ENCODE measurements at regions not wholly inside any gene's neighbourhood (a gene's known extent, or its start where the extent isn't known, plus 50 kb on each side); places are given as distances from the start of the nearest gene placed in this dataset.

DNA sequence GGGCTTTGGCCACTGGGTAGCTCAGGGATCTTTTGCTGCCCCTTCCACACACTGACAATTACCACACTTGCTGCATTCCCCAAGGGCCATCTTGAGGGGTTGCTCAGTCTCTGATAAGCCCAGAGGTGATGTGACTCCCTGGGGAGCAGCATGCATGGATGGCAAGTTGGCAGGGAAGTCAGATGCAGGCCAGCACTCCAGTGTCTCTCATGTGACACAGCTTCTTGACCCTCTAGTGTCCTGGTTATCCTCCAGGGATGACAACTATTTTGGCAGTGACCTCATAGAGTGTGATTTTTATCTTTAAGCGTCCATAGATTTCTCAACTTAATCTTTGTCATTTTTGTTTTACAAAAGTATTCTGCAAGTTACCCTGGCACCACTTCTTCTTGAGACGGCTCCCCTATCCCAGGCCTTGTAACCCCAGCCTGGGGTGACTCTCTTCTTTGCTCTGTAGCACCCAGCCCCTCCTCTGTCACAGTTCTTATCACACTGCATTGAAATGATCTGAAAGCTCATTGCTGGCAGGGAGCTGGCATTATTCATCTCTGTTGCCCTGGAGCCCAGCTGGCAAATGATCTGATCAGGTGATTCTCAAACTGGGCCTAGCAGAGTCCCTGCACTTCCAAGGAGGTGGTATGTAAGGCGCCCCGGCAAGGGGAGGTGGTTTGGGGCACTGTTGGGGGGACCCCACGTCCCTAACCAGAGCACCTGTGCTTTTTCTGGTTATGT is 72.6 kb downstream of the TENT5C start:
- DNase-seq (ENCODE audit: low read depth) = no peak

DNA sequence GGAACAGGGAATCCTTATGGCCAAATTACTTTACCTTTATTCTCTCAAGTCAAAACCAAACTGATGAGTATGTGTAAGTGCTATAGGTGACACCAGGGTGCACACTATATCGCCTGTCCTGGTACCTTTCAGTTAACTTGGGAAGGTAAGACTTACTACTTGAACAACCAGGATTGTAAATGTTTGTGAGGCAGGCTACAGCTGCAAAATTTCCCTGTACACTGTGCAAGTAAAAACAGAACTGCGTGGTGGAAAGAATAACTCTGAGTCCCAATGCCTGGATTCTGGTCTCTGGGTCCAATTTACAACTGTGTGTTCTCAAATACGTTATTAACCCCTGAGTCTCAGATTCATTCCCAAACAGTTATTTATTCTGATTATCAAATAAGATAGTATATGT is 73.5 kb downstream of the TENT5C start:
- DNase-seq (ENCODE audit: low read depth) = no peak

DNA sequence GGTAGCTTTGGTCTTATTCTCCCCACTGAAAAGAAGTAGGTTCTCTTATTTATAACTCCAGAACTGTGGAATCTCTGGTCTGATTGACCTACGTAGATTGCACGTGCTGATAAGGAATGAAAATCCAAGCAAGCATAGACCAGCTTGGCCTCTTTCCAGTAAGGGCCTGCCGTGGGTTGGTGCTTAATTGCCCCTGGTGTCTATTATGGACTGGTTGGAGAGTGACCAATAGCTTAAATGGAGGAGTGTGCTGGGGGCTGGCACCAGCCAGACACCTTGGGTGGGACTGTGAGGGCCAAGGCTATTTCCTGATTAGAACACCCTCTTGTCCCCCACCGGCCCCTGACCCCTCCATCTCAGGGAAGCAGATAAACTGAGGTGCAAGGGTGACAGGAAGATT is 74.0 kb downstream of the TENT5C start:
- DNase-seq (ENCODE audit: low read depth) = no peak

DNA sequence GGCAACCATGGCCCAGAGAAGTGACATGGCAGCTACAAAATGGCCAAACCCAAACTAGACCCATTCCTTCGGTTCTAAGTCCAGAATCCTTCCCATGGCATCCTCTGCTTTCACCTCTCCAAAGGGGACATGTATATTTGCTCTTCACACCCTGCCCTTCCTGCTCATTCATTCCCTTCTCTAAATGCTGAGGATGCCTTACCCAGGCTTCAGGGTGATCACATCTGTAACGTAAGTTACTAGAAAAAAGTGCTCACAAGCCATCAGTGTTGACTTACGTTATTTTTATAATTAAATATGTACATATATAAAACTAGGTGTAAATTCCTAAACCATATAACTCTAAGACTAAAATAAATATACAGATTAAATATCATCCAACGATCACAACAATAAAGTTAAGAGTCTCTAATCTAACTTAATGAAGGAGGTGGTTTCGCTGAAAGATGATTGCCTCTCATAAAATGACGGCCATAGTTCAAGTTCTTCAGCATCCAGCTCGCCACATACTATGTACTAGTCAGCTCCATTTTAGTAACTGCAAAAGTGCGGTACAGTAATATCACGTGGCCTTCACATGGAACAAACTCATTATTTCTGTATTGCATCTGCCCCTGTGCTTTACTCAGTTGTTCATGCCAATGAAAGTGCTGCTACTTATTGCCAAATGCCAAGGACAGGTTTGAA is 74.6 kb downstream of the TENT5C start:
- no peak for DNase-seq (ENCODE audit: low read depth)

DNA sequence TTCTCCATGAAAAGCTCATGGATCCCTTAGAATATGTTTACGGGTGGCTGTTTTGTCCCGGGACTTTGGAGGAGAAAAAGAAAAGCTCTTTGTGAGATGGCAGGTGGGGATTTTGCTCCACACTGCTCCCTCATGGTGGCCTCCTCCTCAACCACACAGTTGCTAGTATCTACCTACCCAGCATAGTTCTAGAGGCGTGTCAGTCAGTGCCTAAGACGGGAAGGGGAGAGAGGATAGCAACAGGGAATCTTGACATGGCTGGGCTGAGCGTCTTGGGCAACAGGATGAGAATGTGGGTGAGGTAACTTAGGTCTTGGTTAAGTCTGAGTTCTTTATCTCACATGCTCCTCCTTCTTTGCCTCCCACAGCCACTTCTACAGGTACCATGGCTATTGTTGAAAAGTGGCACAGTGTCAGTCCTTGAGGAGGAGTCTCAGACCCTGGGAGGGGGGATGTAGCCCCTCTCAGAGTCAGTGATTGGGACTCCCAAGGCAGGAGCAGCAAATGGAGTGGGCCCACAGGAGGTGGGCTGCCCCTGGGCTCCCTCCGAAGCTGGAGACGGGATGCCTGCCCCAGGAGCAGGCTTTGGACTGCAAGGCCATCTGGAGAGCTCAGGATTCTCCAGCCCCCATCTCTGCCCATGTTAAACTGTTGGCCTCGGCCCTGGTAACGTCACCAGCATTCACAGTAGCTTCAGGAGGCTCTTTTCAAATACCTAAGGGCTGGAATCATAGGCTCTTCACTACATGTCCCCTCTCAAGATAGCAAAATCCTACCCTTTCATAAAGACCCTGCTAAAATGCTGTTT is 75.4 kb downstream of the TENT5C start:
- no peak for DNase-seq (ENCODE audit: low read depth)

DNA sequence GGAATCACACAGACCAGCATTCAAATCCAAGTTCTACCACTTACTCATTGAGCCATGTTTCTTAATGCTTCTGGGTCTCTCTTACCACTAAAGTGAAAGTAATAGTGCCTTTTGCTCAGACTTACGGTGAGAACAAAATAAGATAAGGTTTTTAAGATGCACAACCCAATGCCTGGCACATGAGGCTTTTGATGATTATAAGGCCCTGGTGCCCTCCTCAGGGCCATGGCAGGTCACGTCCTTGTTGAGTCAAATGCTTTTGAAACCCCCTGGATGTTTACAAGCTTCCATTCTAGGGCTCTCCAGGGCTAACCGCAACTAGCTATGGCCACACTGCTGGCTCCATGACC is 76.0 kb downstream of the TENT5C start:
- DNase-seq (ENCODE audit: low read depth) = no peak

DNA sequence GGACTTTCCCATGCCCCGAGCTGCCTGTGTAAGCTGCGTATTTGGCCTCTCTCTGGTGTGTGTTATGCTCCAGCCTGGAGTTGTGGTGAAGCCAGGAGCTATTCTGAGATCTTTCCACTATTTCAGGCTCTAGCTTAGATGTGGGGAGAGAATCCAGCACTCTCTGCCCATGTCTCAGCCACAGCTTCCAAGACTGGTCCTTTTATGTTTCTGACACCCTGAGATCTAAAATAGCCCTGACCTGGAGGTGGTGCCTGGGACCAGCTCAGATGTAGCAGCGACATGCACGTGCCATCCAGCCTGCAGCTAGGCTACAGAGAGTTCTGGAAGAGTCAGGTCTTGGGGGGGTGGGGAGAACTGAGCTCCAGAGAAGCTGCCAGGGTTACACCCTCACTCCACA is 76.5 kb downstream of the TENT5C start:
- no peak for DNase-seq (ENCODE audit: low read depth)

DNA sequence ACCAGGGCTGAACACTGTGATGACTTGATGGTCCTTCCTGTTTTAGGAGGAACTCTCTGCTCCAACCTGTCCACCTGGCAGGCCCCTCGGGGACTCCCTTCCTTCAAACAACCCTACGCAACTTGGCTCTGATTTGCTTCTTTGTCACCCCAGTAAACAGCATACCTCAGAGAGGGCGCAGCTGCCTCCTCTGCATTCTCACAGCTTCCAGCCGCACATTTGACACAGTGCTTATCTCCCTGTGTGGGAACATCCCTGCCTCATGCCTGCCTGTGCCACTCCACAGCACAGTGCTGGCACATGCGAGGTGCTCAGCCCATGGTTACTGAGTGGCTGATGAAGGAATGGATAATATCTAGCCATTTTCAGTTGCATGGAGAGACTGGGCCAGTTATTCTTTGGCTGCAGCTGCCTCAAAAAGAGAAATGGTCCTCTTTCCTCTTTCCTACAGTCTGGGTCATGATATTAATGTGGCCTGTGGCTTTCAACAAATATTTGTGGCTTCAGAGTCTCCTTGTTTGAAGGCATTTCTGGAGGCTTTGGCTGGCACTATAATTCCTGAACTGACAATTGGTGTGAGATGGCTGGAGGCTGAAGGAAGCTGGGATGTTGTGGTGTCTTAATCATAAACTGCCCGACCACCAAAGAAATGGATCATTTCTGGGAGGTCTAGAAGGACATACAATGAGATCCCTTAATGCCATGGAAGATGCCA is 77.9 kb downstream of the TENT5C start:
- DNase-seq (ENCODE audit: low read depth) = no peak

DNA sequence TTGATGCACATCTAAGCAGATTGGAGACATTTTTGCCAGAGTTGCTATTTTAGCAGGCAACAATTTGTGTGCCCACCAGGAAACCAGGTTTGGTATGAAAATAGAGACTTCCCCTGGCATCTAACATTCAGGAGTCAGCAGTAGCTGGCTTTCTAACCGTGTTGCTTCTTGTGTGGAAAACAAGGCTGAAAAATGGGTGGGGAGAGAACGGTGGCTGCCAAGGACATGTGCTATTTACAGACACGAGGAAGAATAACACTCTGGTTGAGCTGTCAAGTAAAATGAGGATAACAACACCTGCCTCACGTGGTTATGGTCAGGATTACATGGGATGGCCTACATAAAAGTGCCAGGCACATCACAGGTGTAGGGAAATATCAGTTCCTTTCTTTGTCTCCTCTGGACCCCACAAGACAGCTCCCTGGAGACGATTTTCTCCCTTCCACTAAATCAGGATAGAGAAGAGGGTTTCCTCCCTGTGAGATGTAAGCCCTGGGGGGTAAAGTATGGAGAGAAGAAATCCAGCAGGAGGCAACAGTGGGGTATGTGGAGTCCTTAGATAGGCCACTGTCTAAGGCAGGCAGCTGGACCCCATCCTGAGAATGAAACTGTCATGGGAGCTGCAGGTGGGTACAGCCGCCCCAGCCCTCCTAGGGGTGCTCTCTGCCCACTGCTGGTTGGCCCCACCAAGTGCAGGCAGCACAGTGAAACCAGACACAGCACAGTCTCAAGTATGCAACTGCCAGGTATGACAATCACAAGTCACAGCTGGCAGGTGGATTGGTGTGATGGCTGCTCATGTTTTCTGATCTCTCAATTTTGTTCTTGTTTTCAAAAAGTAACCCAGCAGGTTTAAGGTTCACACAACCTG is 80.3 kb downstream of the TENT5C start:
- DNase-seq (ENCODE audit: low read depth) = no peak

DNA sequence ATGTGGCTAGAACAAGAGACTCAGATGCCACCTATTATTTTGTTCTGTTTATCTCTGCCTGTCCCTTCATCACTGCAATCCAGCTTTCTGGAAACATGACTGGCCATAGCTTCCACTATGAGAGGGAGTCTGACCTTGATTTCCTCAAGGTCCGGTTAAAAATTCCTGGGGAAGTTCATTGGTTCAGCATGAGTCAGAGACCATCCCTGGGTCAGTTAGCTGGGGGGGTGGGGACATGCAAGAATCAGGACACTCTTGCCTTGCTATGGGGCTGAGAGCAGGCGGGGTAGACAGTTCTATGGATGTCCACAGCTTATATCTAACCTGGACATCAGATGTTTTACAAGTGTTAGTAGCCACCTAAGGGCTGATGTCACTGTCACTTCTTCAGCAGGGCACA is 81.1 kb downstream of the TENT5C start:
- peak; percentile 52 for DNase-seq (ENCODE audit: low read depth)

DNA sequence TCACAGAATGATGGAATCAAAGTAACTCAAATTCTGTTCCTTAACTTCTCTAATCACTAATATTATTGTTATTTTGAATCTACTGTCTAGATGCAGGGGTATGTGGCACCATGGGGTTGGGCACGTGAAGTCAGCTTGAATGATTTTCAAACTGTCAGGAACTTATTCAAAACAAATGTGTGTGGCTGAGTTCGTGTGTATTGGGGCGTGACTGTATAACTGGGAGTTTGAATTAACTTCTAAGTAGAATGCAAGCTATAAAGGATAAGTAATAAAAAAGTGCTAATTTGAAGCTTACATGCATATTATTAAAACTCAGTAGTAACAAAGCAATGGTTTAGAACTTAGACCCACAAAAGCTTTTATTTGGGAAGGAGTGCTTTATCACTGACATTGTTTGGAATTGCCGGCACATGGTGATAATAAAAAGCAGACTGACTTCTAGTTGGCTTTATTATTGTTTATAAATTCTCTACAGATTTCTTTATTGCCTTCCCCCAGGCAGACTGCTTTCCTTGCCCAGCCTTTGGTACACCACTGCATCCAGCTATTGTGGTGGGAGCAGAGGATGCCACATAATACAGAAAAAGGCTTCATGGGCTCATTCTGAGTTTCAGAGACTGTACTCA is 84.3 kb downstream of the TENT5C start:
- DNase-seq (ENCODE audit: low read depth) = no peak

DNA sequence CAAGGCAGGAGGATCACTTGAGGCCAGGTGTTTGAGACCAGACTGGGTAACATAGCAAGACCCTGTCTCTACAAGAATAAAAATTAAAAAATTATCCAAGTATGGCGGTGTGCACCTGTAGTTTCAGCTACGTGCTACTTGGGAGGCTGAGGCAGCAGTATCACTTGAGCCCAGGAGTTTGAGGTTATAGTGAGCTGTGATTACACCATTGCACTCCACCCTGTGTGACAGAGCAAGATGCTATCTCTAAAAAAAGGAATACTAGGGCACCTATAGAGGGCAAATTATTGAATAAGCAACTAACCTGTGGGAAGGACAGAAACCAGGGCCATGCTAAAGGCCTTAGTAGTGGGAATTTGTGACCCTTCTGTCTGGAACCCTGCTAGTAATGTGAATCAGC is 86.1 kb downstream of the TENT5C start:
- DNase-seq (ENCODE audit: low read depth) = no peak

DNA sequence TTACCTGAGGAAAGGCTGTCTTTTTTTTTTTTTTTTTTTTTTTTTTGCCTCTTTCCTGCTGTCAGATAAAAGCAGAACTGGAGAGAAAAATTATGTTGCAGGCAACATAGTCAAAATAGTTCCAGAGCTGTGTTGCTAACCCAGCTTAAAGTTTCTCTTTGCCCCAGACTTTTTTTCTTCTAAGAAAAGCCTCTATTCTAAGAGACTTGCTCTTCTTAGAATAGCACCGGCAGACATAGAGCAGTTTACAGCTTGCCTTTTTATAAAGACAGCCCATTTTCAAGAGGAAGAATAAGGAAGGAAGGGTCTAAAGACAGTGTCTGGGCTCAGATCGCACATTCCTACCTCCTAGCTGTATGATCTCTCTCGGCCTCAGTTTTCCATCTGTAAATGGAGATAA is 88.7 kb downstream of the TENT5C start:
- DNase-seq (ENCODE audit: low read depth) = no peak

DNA sequence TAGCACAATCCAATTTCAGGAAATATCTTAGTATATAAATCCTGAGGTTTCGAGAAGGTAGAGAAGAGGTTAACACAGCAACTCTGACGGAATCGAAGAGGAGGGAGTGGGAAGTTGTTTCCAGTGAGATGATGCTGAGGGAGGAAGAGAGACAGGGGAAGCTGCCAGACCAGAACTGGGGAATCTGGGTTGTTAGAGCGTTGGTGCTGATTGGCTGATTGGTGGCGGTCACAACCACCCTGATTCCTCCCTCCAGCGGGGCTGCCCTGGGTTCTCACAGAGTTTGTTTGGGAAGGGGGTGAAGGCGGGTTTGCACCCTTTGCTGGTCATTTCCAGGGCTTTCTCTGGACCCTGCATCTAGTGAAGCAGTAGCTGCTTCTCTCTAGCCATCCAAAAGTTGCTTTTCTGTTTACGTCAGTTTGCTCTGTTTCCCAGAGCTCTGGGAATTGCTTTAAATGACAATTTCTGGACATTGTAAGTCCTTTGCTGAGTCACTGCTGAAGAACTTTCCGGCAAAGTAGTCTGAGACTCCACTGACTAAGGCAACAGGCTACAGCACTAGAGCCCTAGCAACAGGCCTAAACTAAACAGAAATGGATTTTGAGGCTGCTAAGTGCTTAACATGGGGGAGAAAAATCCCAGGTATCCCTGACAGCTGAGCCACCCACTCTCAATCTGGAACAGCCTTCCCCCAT is 90.1 kb downstream of the TENT5C start:
- no peak for DNase-seq (ENCODE audit: low read depth)

DNA sequence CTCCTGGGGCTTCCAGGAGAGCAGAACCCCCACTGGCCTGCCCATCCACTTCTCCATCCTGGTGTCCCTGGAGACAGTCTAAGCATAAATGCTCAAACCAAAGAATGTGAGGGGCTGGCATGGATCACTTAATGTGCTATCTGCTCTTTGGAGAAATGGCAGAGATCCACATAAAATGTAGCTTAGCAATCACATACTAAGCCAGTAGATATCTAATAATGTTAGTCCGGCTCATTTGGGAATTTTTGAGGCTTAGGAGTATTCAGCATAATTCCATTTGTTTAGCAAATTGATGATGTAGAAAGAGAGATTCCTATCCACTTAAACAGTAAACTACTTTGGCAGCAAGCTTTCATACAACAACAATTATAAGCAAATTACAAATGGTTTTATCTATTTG is 90.7 kb downstream of the TENT5C start:
- no peak for DNase-seq (ENCODE audit: low read depth)

DNA sequence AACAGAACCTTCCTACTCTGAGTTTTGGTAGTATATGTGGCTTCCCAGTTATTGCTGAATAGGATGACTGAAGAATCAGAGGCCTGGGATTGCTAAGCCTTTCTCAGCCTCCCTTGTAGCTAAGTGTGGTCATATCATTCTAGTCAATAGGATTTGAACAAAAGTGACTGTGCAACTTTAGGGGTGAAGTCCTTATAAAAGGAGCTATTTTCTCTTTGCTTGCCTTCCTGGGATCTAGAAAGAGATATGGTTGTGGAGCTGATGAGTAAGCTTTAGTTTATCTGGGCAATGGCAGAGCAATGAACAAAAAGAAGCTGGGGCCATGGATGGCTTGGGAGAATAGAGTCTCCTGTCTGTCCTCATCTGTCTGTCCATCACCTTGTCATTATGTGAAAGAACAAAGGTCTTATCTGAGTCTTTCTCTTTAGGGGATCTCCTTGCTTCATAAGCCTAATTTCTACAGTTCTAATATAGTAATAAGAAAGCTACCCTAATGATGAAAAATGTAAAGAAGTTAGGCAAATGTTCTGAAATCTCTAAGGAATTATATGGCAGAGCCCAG is 91.5 kb downstream of the TENT5C start:
- DNase-seq (ENCODE audit: low read depth) = no peak

DNA sequence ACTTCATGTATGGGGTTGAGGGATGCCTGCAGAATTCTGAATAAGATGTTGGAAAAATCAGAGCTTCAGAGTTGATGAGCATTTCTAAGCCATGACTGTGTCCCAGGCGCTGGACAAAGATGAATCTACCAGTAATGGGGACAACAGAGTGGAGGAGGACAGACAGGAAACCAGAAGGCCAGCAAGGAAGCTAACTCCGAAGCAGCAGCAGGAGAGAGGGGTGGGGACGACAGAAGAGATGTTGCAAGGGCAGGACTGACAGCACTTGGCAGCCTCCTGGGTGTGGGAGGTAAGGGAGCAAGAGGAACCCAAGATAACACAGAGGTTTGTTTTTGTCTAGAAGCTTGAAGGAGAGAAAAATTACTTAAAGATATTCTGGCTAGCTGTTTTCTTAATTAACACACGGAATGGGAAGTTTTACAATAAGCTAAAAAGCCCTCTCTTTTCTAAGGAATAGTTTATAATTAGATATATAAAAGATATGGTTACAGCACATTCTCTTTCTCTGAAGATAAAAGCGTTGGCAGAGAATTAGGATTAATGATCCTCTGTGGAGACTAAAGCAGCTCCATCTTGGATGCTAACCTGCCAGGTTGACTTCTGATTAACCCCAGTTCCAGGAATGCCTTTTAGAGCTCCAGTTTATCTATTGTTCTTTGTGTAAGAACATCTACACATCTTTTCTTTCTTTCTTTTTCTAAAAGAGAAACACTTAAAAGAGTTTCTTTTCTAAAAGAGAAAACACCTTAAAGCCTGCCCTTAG is 92.7 kb downstream of the TENT5C start:
- DNase-seq (ENCODE audit: low read depth) = no peak

DNA sequence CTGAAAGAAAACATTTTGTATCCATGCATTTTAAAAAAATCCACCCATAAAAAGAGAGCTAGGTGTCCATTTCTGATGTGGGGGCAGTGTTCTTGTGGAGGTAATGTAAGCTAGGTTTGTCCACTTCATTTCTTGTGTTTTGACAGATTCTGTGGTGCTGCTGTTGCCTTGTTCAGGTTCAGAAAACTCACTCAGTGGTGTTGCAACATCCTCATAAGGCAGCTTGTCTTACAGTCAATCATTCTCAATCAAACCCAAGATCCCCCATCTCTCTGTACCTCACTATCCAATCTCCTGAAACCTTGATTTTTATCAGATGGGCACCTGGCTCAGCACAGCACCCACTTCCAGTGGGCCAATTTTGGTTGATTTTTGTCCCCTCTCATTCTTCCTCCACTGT is 94.1 kb downstream of the TENT5C start:
- no peak for DNase-seq (ENCODE audit: low read depth)

DNA sequence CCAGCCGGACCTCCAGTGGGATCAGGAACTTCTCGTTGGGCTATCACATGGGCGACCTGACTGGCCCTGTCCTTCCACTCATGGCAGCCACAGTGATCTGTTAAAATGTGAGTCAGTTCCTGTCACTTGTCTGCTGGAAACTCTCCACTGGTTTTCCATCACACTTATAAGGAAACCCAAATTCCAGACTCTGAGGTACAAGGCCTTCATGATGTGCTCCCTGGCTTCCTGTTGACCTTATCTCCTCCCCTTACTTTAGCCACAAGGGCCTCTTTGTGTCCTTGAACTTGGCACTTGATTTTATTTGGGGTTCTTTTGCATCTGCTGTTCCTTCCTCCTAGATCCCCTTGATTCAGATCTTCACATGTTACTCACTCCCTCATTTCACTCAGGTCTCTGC is 96.8 kb downstream of the TENT5C start:
- no peak for DNase-seq (ENCODE audit: low read depth)
